Mesendoderm (in vitro differentiated cells): ENCODE measurements at regions not wholly inside any gene's neighbourhood (a gene's known extent, or its start where the extent isn't known, plus 50 kb on each side); places are given as distances from the start of the nearest gene placed in this dataset.
A peak's percentile ranks its signal among the peaks of the same experiment; 100 is the strongest.

ENCODE experiments used
- DNase-seq: peaks from one replicate; pipeline ENCODE4 v3.0.0; 2013
- H2AK5ac ChIP-seq: 2 replicates; pipeline ENCODE4 v1.6.1; 2013; ENCODE audit warnings: low read length, inconsistent platforms
- H2BK120ac ChIP-seq: 2 replicates; pipeline ENCODE4 v1.6.1; 2013; ENCODE audit warnings: low read depth, mild to moderate bottlenecking, low read length, moderate library complexity, mixed read lengths
- H2BK15ac ChIP-seq: replicated peaks from 2 replicates; pipeline ENCODE4 v1.6.1; 2013; ENCODE audit warnings: low read depth, mild to moderate bottlenecking, moderate library complexity
- H2BK5ac ChIP-seq: 2 replicates; pipeline ENCODE4 v1.6.1; 2013; ENCODE audit warnings: low read length, inconsistent platforms
- H3K18ac ChIP-seq: 2 replicates; pipeline ENCODE4 v1.6.1; 2013; ENCODE audit warnings: mild to moderate bottlenecking, low read length, mixed read lengths
- H3K23ac ChIP-seq: one replicate; pipeline ENCODE4 v1.6.1; 2013; ENCODE audit warnings: low read length
- H3K27ac ChIP-seq: 2 replicates; pipeline ENCODE4 v1.5.1; 2013; ENCODE audit warnings: low read depth, mild to moderate bottlenecking, inconsistent platforms, low read length, moderate library complexity
- H3K27me3 ChIP-seq: 2 replicates; pipeline ENCODE4 v1.6.1; 2013; ENCODE audit warnings: low read length, control low read depth, mild to moderate bottlenecking, inconsistent platforms; ENCODE audit not compliant: insufficient read depth, poor library complexity
- H3K36me3 ChIP-seq: 2 replicates; pipeline ENCODE4 v1.6.1; 2013; ENCODE audit warnings: low read length, inconsistent platforms; ENCODE audit not compliant: control insufficient read depth, insufficient read depth
- H3K4ac ChIP-seq: one replicate; pipeline ENCODE4 v1.6.1; 2013; ENCODE audit warnings: low read depth, mild to moderate bottlenecking, low read length, moderate library complexity
- H3K4me1 ChIP-seq: 2 replicates; pipeline ENCODE4 v1.6.1; 2013; ENCODE audit warnings: low read depth, low read length, inconsistent platforms; ENCODE audit not compliant: control insufficient read depth
- H3K4me2 ChIP-seq: 2 replicates; pipeline ENCODE4 v1.6.1; 2013; ENCODE audit warnings: low read length
- H3K4me3 ChIP-seq: 2 replicates; pipeline ENCODE4 v1.5.1; 2013; ENCODE audit warnings: mild to moderate bottlenecking, low read length
- H3K56ac ChIP-seq: one replicate; pipeline ENCODE4 v1.6.1; 2013; ENCODE audit warnings: low read length
- H3K79me1 ChIP-seq: 2 replicates; pipeline ENCODE4 v1.6.1; 2013; ENCODE audit warnings: low read length, inconsistent platforms
- H3K79me2 ChIP-seq: 2 replicates; pipeline ENCODE4 v1.6.1; 2013; ENCODE audit warnings: mild to moderate bottlenecking, low read length; ENCODE audit not compliant: control insufficient read depth, insufficient read depth
- H3K9ac ChIP-seq: 2 replicates; pipeline ENCODE4 v1.6.1; 2013; ENCODE audit warnings: low read length, inconsistent platforms
- H4K5ac ChIP-seq: one replicate; pipeline ENCODE4 v1.6.1; 2013; ENCODE audit warnings: low read length
- H4K8ac ChIP-seq: one replicate; pipeline ENCODE4 v1.6.1; 2013; ENCODE audit warnings: low read depth, mild to moderate bottlenecking, control low read depth, low read length, moderate library complexity
- WGBS: extraction: QIAGEN DNeasy Blood & Tissue Kit; methylation state at CpG from one replicate; pipeline ENCODE4 v1.1.7; 2013; ENCODE audit warnings: low lambda C conversion rate, missing lambda C conversion rate; ENCODE audit not compliant: insufficient coverage; ENCODE audit errors: extremely low coverage; 5-methylcytosine and 5-hydroxymethylcytosine counted together

DNA sequence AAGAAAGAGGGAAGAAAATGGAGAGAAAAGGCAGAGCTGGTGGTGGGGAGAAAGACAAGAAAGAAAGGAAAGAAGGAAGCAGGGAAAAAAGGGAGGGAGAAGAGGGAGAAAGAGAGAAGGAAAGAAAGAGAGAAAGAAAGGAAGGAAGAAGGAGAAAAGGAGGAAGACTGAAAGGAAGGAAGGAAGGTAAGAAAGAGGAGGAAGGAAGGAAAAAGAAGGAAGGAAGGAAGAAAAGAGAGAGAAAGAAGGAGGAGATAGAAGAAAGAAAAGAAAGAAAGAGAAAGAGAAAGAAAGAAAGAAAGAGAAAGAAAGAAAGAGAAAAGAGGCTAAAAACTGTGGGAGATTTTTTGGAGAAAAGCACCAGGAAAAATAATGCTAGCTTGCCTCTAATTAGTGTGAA, 561.4 kb upstream of the GOT2 start:
- H3K23ac ChIP-seq, result no peak overlapping the region

DNA sequence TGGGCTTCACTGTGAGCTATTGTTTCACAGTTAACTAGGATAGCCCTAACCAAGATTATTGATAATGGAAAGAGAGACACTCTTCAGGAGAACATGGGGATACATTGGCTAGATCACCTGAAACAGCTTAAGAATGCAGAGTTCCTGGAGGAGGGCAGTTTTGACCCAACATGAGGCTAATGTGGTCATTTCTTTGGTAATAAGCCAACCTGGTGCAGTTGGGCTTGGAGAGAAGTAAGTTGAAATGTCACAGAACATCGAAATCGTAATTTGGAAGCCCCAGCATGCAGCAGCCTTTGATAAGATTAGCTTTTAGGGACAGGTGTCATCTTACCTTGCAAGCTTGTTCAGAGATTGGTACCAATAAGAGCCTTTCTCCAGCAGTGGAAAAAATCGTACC, 556.6 kb upstream of the GOT2 start:
- H2BK120ac ChIP-seq, result no peak overlapping the region
- no peak overlapping the region for H3K4me2 ChIP-seq
- no peak overlapping the region for H2BK5ac ChIP-seq
- no peak overlapping the region for H3K4ac ChIP-seq
- no peak overlapping the region for H3K18ac ChIP-seq
- H4K5ac ChIP-seq, result no peak overlapping the region
- H3K27me3 ChIP-seq, result no peaks in the 10 kb centered on the region
- no peak overlapping the region for H3K4me3 ChIP-seq
- H3K9ac ChIP-seq, result no peak overlapping the region
- H3K79me1 ChIP-seq, result no peaks in the 10 kb centered on the region
- H3K36me3 ChIP-seq, result no peaks in the 10 kb centered on the region
- H2BK15ac ChIP-seq, result no peak overlapping the region
- peak; percentile 86 for DNase-seq
- no CpG with 5 or more reads among the region's 3 CpGs for WGBS
- H3K27ac ChIP-seq, result no peak overlapping the region
- no peak overlapping the region for H3K23ac ChIP-seq
- H2AK5ac ChIP-seq, result no peak overlapping the region
- H3K56ac ChIP-seq, result no peak overlapping the region
- H3K79me2 ChIP-seq, result no peaks in the 10 kb centered on the region
- H4K8ac ChIP-seq, result no peak overlapping the region
- H3K4me1 ChIP-seq, result peaks cover 2% of the 10 kb centered on the region

More for the DNA sequence above, 561.4 kb upstream of the GOT2 start:
- Histone ChIP-seq H3K36me3 (no peaks in the 10 kb centered on the region), H3K56ac (no peak overlapping the region), H3K9ac (no peak overlapping the region), H3K79me1 (no peaks in the 10 kb centered on the region), H2AK5ac (no peak overlapping the region), H2BK15ac (no peak overlapping the region), H4K8ac (no peak overlapping the region), H3K18ac (no peak overlapping the region), H2BK5ac (no peak overlapping the region), H3K27ac (no peak overlapping the region), H4K5ac (no peak overlapping the region), H3K4me1 (peaks cover 3% of the 10 kb centered on the region), H3K4me2 (no peak overlapping the region), H3K79me2 (no peaks in the 10 kb centered on the region), H3K27me3 (no peaks in the 10 kb centered on the region), H2BK120ac (peak overlapping the region; percentile 15), H3K4ac (no peak overlapping the region), H3K4me3 (no peak overlapping the region)
- DNase-seq, result no peak

DNA sequence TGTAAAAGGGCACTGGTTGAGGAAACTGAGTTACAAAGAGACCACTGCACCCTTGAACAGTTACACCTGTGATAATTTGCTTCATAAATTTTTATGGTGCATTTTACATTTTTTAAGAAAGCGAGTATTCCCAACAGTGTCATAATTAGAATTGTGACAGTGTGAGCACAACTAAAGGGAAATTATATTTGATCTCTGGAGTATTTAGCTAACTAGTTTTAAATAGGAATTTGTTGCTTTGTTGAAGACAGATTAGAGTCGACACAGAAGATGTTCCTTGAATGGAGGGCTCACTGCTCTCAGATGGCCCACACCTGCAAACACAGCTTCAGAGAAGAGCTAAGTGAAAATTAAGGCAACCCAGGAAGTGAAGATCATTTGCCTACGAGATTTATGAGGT, 555.0 kb upstream of the GOT2 start:
- Histone ChIP-seq H3K9ac (no peak overlapping the region), H3K27me3 (no peaks in the 10 kb centered on the region), H4K8ac (no peak overlapping the region), H3K4me1 (peaks cover 2% of the 10 kb centered on the region), H3K4ac (no peak overlapping the region), H3K4me3 (no peak overlapping the region), H3K4me2 (no peak overlapping the region), H2BK15ac (no peak overlapping the region), H2BK5ac (no peak overlapping the region), H2AK5ac (no peak overlapping the region), H3K36me3 (no peaks in the 10 kb centered on the region), H2BK120ac (no peak overlapping the region), H3K23ac (no peak overlapping the region), H3K18ac (no peak overlapping the region), H3K56ac (no peak overlapping the region), H3K79me2 (no peaks in the 10 kb centered on the region), H3K27ac (no peak overlapping the region), H4K5ac (no peak overlapping the region), H3K79me1 (no peaks in the 10 kb centered on the region)
- no CpG with 5 or more reads among the region's 3 CpGs for WGBS
- DNase-seq, result no peak

DNA sequence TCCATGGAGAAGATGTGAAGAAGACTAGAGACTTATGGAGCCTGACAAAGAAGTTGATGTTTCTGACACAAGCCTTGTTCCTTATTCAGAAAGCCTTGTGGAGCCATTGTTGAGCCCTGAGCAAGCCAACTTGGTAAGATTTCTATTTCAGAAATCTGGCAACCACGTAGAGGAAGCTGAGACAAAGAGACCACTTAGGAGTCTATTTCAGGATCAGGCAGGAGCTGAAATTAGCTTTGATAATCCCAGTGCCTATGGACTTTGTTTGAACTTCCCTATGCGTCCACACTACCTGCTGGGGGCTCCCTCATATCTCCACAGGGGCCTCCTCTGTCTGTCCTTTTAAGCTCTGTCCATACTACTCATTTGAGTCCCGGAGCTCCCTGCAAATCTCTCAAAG, 540.0 kb upstream of the GOT2 start:
- Histone ChIP-seq H3K18ac (no peak overlapping the region), H3K79me1 (no peaks in the 10 kb centered on the region), H2BK5ac (no peak overlapping the region), H3K36me3 (no peaks in the 10 kb centered on the region), H3K23ac (no peak overlapping the region), H4K8ac (no peak overlapping the region), H3K4me2 (no peak overlapping the region), H3K4me3 (no peak overlapping the region), H3K27me3 (no peaks in the 10 kb centered on the region), H3K9ac (no peak overlapping the region), H3K4me1 (peaks cover 4% of the 10 kb centered on the region), H2AK5ac (no peak overlapping the region), H4K5ac (no peak overlapping the region), H2BK120ac (no peak overlapping the region), H2BK15ac (no peak overlapping the region), H3K27ac (no peak overlapping the region), H3K4ac (no peak overlapping the region), H3K79me2 (no peaks in the 10 kb centered on the region), H3K56ac (no peak overlapping the region)
- no CpG with 5 or more reads among the region's 3 CpGs for WGBS
- no peak for DNase-seq

DNA sequence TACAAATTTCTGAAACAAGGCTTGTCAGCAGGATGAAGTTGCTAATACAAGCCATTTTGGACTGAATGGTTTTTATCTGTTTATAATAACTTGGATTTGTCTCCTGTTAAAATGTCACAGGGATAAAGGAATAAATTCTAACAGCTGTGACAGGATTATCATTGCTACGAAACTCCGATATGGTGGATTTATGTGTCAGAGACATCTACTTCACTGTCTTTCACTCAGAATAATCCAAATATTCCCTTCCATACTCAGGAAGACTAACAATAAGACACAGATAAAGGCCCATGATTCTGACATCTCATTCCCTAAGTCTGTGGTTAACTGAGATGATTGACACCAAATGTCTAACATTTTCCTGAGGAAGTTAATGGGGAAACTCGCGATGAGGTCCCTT, 529.8 kb upstream of the GOT2 start:
- Histone ChIP-seq H3K4me3 (no peak overlapping the region), H3K56ac (no peak overlapping the region), H3K4me2 (no peak overlapping the region)

DNA sequence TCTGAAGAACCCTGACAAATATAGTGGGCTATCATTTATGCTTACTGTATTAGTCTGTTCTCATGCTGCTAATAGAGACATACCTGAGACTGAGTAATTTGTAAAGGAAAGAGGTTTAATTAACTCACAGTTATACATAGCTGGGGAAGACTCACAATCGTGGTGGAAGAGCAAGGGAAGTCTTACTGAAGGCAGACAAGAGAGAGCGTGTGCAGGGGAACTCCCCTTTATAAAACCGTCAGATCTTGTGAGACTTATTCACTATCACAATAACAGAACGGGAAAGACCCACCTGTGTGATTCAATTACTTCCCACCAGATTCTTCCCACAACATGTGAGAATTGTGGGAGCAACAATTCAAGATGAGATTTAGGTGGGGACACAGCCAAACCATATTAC, 526.8 kb upstream of the GOT2 start:
- H3K9ac ChIP-seq, result no peak overlapping the region
- H3K23ac ChIP-seq, result no peak overlapping the region
- H3K18ac ChIP-seq, result no peak overlapping the region
- no peak overlapping the region for H2BK15ac ChIP-seq
- H3K79me1 ChIP-seq, result no peaks in the 10 kb centered on the region
- no peak overlapping the region for H3K4ac ChIP-seq
- no peak overlapping the region for H2BK5ac ChIP-seq
- no CpG with 5 or more reads among the region's 4 CpGs for WGBS
- DNase-seq, result no peak
- H3K36me3 ChIP-seq, result no peaks in the 10 kb centered on the region
- H3K56ac ChIP-seq, result no peak overlapping the region
- no peak overlapping the region for H2AK5ac ChIP-seq
- no peaks in the 10 kb centered on the region for H3K27me3 ChIP-seq
- no peak overlapping the region for H3K4me3 ChIP-seq
- H4K8ac ChIP-seq, result no peak overlapping the region
- H4K5ac ChIP-seq, result no peak overlapping the region
- no peaks in the 10 kb centered on the region for H3K4me1 ChIP-seq
- no peaks in the 10 kb centered on the region for H3K79me2 ChIP-seq
- no peak overlapping the region for H2BK120ac ChIP-seq
- no peak overlapping the region for H3K27ac ChIP-seq
- H3K4me2 ChIP-seq, result no peak overlapping the region

More for the DNA sequence above, 529.8 kb upstream of the GOT2 start:
- Histone ChIP-seq H3K79me1 (no peaks in the 10 kb centered on the region), H2BK5ac (no peak overlapping the region), H3K4ac (no peak overlapping the region), H3K23ac (no peak overlapping the region), H3K4me1 (no peaks in the 10 kb centered on the region), H2BK120ac (no peak overlapping the region), H3K27ac (no peak overlapping the region), H3K9ac (no peak overlapping the region), H3K36me3 (no peaks in the 10 kb centered on the region), H4K5ac (no peak overlapping the region), H3K18ac (no peak overlapping the region), H3K27me3 (no peaks in the 10 kb centered on the region), H3K79me2 (no peaks in the 10 kb centered on the region), H2BK15ac (no peak overlapping the region), H4K8ac (no peak overlapping the region), H2AK5ac (no peak overlapping the region)
- no peak for DNase-seq
- no CpG with 5 or more reads among the region's 4 CpGs for WGBS
